BJ (cell line): ENCODE measurements at regions not wholly inside any gene's neighbourhood (a gene's known extent, or its start where the extent isn't known, plus 50 kb on each side); places are given as distances from the start of the nearest gene placed in this dataset.

Experiments
- CTCF ChIA-PET: fragments of 350-600 bp; formaldehyde crosslinking; extraction: SDS; loops from one replicate; lab custom pipeline; 2021; ENCODE audit warnings: antibody characterized with exemption, inconsistent platforms; lab: Yijun Ruan, JAX
- POLR2A ChIA-PET: fragments of 300-600 bp; sonication (Branson Sonifier 250); formaldehyde crosslinking; extraction: SDS; loops from one replicate; lab custom pipeline; 2021; ENCODE audit warnings: antibody characterized with exemption; lab: Charles Lee
- DNase-seq: peaks from one replicate; pipeline ENCODE4 v3.0.0-alpha.2; 2011; ENCODE audit warnings: low read depth
- H3K27me3 ChIP-seq: 2 replicates; pipeline ENCODE4 v1.6.0; 2011; ENCODE audit warnings: low read length; ENCODE audit not compliant: control insufficient read depth, insufficient read depth
- H3K36me3 ChIP-seq: 2 replicates; pipeline ENCODE4 v1.5.1; 2011; ENCODE audit warnings: low read length; ENCODE audit not compliant: control insufficient read depth, insufficient read depth
- H3K4me3 ChIP-seq: 2 replicates; pipeline ENCODE4 v1.5.1; 2011; ENCODE audit warnings: low read depth, mild to moderate bottlenecking, control low read depth, low read length
- TF ChIP-seq, protein P1 (sequence below): IDR thresholded peaks from 2 replicates; pipeline ENCODE4 v1.5.1; 2011; ENCODE audit warnings: low read depth, mild to moderate bottlenecking, control low read depth, inconsistent platforms, low read length, moderate library complexity; ENCODE audit not compliant: insufficient read depth

DNA sequence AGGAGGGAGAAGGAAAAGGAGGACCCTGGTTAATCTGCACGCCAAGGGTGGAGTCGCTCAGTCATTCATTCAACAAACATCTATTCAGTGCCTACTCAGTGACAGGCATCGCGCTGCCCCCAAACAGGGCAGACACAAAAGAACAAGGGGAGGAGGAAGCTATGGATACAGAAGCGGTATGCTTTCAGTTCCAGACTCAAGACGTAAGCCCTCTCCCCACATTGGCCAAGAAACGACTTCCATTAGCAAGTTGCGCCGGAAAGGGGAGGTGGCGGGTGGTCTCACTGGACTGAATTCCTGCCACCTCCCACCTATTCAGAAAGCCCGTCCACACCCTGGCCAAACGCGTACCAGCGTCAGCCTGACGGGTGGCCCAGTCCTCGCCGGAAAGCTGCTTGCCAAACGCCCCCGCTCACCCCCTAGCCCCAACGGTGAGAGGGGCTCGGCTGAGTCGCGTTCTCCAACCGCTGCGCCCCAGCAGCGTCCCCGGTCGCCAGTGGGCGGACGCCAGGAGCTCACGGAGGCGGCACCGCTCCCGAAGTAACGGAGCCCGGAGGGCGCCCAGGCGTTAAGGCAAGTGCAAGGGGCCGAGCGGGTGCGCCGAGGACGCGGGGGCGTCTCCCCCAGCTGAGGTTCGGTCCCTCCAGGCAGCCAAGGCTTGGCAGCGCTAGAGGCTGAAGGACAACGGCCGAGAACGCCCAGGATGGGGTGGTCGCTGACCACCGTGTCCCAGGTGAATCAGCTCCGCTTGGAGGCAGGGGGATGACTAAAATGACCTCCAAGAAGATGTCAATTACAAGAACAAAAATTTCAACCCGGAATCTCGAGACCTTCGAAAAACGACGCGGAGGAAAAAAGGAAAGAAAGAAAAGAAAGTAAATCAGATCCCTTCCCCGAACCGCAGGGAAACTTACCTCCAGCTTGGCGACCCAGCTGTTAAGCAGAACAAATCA lies 470.7 kb downstream of the SOX9 start:
- no peaks in the 10 kb centered on the region for H3K27me3 ChIP-seq
- H3K36me3 ChIP-seq: no peaks in the 10 kb centered on the region
- ChIA-PET CTCF (interaction anchor here (0.6 to 2.6 kb wide), 6 partner anchors 11 to 136 kb away, joined by 3 to 15 read pairs (median 5); no protein-coding TSS in a partner anchor), POLR2A (interaction anchor here (0.7 kb wide), 1 partner anchor 22 kb away, joined by 3 read pairs; no protein-coding TSS in a partner anchor)
- TF ChIP-seq, protein P1, sequence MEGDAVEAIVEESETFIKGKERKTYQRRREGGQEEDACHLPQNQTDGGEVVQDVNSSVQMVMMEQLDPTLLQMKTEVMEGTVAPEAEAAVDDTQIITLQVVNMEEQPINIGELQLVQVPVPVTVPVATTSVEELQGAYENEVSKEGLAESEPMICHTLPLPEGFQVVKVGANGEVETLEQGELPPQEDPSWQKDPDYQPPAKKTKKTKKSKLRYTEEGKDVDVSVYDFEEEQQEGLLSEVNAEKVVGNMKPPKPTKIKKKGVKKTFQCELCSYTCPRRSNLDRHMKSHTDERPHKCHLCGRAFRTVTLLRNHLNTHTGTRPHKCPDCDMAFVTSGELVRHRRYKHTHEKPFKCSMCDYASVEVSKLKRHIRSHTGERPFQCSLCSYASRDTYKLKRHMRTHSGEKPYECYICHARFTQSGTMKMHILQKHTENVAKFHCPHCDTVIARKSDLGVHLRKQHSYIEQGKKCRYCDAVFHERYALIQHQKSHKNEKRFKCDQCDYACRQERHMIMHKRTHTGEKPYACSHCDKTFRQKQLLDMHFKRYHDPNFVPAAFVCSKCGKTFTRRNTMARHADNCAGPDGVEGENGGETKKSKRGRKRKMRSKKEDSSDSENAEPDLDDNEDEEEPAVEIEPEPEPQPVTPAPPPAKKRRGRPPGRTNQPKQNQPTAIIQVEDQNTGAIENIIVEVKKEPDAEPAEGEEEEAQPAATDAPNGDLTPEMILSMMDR: no peak
- DNase-seq: no peak
- peak overlapping the region; percentile 83 for H3K4me3 ChIP-seq

DNA sequence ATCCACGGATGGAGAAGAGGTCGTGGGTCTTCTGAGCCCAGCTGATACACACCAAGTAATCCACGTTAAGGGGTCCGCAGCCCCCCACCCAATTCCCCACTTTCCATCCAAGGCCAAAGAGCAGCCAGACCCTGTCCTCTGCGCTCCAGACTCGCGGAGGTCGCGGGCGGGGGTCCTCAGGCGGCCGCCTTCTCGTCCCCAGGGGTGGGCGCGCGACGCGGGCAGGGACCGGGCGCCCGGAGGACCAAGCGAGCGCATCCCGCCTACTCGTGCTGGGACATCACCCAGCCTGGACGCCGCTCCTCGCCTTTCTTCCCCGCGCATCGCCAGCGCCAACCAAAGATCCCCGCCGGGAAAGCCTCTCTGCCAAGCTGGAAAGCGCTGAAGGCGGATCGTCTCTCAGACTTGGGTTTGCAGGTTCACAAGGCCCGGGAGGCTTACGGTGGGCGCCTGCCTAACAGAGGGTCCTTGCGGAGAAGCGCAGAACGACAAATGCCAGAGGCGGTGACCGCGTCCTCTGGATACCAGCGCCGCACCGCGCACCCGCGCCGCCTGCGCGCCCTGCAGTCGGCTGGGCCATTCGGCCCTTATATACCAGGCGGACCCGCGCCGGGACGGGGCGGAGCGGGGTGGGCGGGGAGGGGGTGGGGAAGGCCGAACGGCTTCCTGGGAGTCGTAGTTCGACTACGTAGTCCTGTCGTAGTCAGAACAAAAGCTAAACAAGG lies 471.6 kb downstream of the SOX9 start:
- Histone ChIP-seq H3K4me3 (peak overlapping the region; percentile 83), H3K27me3 (no peaks in the 10 kb centered on the region), H3K36me3 (no peaks in the 10 kb centered on the region)
- DNase-seq: no peak
- TF ChIP-seq, protein P1: no peak
- CTCF ChIA-PET: interaction anchor here (0.6 to 2.6 kb wide), 7 partner anchors 10 to 135 kb away, joined by 3 to 15 read pairs (median 4); no protein-coding TSS in a partner anchor
- POLR2A ChIA-PET: interaction anchor here (0.6 to 0.7 kb wide), 2 partner anchors 17 to 21 kb away, joined by 3 to 4 read pairs; no protein-coding TSS in a partner anchor

- Histone ChIP-seq H3K4me3 (no peak overlapping the region), H3K36me3 (no peaks in the 10 kb centered on the region), H3K27me3 (no peaks in the 10 kb centered on the region)
- no peak for DNase-seq
- CTCF ChIA-PET: interaction anchor here (0.8 to 2.6 kb wide), 4 partner anchors 10 to 135 kb away, joined by 3 to 15 read pairs (median 7); no protein-coding TSS in a partner anchor
- TF ChIP-seq, protein P1: no peak
- POLR2A ChIA-PET: interaction anchor here (0.6 kb wide), 1 partner anchor 17 kb away, joined by 4 read pairs; no protein-coding TSS in a partner anchor
Measured at GRCh38 chr17:72592967-72593325, 472.1 kb downstream of the SOX9 start.

- DNase-seq: no peak
- Histone ChIP-seq H3K27me3 (no peaks in the 10 kb centered on the region), H3K36me3 (no peaks in the 10 kb centered on the region), H3K4me3 (no peak overlapping the region)
- TF ChIP-seq, protein P1: no peak
- ChIA-PET CTCF (interaction anchor here (0.9 to 1.1 kb wide), 3 partner anchors 9 to 88 kb away, joined by 3 to 4 read pairs (median 3); no protein-coding TSS in a partner anchor), POLR2A (no interaction called here)
Measured at GRCh38 chr17:72594248-72594647, 473.4 kb downstream of the SOX9 start.
